Right lobe of liver (tissue), 4 donors: ENCODE measurements at regions not wholly inside any gene's neighbourhood (a gene's known extent, or its start where the extent isn't known, plus 50 kb on each side); places are given as distances from the start of the nearest gene placed in this dataset.

Experiments used
- POLR2A ChIP-seq: fragments of 450-650 bp; IDR thresholded peaks from one replicate; pipeline ENCODE4 v1.6.1; 2017; ENCODE audit warnings: antibody characterized with exemption, mild to moderate bottlenecking
- TF ChIP-seq, protein P1 (sequence below), 4 donors: fragments of 200-600 bp in 3 of 4; fragments of 450-650 bp in 1 of 4; IDR thresholded peaks; one replicate each; pipeline versions ENCODE4 v1.5.1 to v1.8.0; 2016 to 2022; ENCODE audit warnings: antibody characterized with exemption in 4 of 4, mild to moderate bottlenecking in 2 of 4
- donor health status: DM: no; HTN: no; CAD: no.
- donor health status: DM: no; HTN: no; CAD: no.
- donor health status: DM: no; HTN: yes; CAD: no.

DNA sequence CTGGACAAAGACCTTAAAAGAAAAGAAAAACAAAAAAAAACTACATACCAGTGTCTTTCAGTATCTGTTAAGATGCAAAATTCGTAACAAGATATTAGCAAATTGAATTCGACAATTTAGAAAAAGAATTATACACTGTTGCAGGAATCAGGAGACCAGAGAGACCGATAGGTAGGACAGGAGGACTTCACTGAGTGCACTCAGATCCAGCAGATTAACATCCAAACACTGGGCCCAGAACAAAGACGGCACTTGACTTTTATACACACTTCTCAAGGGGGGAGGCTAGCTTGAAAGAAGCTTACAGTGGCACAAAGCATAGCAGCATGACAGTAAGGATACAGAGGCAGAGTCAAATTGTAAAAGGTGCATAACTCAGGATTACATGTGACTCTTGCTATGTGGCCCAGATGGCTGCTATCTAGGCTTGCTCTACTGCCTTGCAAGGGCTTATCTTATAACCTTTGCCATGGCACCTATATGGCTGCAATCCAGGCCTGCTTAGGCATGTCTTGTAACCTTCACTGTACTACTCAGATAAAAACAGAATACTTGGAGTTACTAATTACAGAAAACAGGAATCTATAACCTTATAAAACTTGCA, 507.3 kb upstream of the LRRTM4 start:
- no peak for TF ChIP-seq POLR2A
- TF ChIP-seq, protein P1, sequence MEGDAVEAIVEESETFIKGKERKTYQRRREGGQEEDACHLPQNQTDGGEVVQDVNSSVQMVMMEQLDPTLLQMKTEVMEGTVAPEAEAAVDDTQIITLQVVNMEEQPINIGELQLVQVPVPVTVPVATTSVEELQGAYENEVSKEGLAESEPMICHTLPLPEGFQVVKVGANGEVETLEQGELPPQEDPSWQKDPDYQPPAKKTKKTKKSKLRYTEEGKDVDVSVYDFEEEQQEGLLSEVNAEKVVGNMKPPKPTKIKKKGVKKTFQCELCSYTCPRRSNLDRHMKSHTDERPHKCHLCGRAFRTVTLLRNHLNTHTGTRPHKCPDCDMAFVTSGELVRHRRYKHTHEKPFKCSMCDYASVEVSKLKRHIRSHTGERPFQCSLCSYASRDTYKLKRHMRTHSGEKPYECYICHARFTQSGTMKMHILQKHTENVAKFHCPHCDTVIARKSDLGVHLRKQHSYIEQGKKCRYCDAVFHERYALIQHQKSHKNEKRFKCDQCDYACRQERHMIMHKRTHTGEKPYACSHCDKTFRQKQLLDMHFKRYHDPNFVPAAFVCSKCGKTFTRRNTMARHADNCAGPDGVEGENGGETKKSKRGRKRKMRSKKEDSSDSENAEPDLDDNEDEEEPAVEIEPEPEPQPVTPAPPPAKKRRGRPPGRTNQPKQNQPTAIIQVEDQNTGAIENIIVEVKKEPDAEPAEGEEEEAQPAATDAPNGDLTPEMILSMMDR (IDR thresholded peaks at IDR 0.05): no peak
